ENCODE measurements at regions not wholly inside any gene's neighbourhood (a gene's known extent, or its start where the extent isn't known, plus 50 kb on each side); places are given as distances from the start of the nearest gene placed in this dataset.
"Not testable (repeated sequence)": the region's sequence is repeated elsewhere in the genome, so short reads cannot be mapped to it uniquely, and the experiment has no call there.

DNA sequence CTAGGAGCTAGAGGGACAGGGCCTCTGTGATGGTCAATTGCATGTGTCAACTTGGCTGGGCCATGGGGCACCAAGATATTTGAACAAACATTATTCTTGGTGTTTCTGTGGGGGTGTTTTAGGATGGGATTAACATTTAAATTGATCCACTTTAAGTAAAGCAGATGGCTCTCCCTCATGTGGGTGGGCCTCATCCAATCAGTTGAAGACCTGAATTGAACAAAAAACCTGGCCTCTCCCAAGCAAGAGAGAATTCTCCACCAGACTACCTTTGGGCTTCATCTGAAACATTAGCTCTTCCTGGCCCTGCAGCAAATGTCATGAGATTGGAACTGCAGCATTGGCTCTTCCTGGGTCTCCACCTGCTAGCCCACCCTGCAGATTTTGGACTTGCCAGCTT is 207.1 kb upstream of the ATP6AP2 start:
- DNase-seq (ENCODE audit: low read depth in 2 of 2) = no peak

DNA sequence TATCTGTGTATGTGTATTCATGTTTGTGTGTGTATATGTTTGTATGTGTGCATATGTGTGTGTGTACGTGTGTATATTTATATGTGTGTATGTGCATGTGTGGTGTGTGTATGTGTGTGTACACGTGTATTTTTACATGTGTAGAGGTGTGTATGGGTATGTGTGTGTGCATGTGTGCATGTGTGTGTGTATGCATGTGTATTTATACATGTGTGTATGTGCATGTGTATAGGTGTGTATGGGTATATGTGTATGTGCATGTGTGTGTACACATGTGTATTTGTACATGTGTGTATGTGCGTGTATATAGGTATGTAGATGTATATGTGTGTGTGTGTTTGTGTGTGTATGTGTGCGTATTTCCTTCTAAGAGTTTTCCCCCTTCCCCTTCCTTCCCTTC is 207.7 kb upstream of the ATP6AP2 start:
- no peak for DNase-seq (ENCODE audit: low read depth in 2 of 2)

DNA sequence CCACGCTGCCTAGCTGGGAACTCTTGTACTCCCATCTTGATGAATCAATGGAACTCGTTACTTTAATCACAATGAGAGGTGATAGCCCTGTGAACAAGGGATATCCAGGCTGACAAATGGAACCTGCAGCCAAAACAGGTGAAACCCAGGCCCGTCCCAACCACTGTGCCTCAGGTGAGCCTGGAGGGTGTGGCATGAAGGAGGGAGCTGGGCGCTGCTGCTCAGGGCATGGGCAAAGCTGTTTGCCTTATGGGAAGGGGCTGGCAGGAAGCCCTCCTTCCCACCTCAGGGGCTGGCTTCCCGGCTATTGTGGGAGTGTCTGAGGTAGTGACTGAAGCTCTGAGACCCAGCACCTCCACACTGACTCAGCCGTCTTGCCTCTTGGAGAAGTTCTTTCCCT is 209.4 kb upstream of the ATP6AP2 start:
- DNase-seq (ENCODE audit: low read depth in 2 of 2) = no peak

DNA sequence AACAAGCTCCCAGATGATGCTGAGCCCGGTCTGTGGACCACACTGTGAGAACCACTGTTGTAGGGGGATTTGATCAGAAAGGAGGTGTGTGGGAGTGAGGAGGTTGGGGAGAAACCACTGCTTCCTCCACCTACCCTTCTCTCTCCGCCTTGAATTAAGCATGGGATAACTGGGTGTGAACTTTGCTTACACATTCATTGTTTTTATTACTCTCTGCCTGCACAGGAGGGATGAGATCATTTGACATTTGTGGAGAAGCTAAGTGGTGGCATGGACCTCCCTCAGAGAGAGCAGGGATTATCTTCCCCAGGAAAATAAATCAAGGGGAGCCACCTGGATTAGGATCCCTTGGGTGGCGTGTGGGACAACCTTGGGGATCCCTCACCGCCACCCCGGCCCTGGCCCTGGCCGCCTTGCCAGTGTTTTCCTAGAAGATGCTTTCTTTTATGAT is 212.1 kb upstream of the ATP6AP2 start:
- no peak for DNase-seq (ENCODE audit: low read depth in 2 of 2)

DNA sequence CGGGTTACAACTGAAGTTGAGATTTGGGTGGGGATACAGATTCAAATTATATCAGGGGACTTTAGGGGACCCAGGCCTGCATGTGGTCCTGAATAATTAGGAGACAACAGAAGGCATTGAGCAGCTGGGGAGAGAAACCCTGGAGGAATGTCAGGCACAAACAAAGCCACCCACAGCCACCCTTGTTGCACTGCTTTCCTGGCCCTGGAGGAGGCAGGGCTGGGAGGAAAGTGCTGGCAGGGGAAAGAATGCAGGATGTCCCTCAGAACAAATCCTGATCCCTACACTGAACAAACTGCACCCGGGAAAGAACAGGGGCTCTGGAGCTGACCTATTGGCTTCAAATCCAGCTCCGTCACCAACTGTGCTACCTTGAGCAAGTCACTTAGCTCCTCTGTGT is 214.1 kb upstream of the ATP6AP2 start:
- DNase-seq (ENCODE audit: low read depth in 2 of 2) = no peak

DNA sequence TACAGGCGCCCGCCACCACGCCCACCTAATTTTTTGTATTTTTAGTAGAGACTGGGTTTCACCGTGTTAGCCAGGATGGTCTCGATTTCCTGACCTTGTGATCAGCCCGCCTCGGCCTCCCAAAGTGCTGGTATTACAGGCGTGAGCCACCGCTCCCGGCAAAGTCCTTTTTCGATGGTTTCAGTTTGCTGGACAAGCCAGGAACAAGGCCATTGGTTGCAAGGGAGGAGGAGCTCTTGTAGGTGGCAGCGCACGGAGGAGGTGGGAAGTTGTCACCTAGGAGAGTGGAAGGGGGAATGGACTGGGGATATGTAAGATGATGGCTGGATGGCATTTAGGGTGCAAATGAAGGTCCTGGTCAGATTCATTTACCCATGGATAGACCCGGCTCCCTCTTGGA is 218.5 kb upstream of the ATP6AP2 start:
- not testable (repeated sequence) for DNase-seq (ENCODE audit: low read depth in 2 of 2)

DNA sequence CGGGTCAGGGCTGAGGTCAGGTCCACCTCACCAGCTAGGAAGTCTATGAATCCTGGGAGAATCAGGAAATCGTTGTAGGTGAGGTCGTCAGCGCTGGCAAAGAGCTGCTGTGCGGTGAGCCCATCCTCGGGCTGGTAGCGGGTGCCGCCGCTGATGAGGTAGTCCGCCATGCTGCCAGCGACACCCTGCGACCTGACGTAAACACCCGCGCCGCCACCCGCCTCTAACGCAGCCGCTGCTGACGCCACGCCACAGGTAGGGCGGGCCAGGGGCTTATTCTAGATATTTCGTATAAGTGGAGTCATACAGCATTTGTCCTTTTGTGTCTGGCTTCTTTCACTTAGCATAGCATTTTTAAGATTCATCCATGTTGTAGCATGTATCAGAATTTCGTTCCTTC is 220.2 kb upstream of the ATP6AP2 start:
- no peak for DNase-seq (ENCODE audit: low read depth in 2 of 2)

DNA sequence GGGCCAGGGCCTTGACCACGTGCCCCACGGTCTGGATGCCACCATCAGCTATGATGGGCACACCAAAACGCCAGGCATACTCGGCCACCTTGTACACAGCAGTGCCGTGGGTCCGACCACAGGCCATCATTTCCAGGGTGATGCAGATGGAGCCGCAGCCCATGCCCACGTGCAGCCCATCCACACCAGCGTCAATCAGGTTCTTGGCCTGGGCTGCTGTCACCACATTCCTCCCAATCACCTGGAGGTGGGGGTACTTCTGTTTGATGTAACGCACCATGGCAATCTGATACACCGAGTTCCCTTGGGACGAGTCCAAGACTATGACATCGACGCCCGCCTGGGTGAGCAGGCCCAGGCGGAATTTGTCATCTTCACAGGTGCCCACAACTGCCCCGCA is 221.2 kb upstream of the ATP6AP2 start:
- no peak for DNase-seq (ENCODE audit: low read depth in 2 of 2)

DNA sequence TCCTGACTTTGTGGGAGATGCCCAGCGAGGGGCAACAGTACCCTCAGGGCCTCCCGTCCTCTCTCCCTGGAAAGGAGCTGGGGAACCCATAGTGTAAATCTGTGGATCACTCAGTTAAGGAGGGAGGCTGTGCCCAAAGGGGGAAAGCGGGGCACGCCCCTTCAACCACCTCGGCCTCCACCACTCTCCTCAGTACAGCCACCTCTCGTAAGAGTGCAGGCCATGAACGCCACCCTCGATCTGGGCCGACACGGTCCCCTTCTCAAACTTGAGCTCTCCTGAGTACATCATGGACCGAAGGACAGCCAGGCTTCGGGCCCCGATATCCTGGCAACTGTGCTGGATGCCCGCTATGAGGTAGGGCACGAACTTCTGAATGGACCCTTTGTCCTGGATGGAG is 221.8 kb upstream of the ATP6AP2 start:
- DNase-seq (ENCODE audit: low read depth in 2 of 2) = no peak

DNA sequence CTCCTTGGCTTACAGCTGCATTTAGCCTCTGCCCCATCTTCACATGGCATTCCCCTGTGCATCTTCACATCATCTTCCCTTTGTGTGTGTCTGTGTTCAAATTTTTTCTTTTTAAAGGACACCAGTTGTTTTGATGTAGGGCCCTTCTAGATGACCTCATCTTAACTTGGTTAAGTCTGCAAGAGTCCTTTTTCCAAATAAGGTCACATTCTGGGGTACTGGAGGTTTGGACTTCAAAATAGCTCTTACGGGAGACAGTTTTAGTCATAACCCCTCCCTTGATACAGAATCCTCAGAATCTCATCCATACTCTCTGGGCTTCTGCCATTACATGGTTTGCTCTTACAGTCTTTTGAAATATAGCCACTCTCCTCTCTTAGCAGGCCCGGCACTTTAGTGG is 231.5 kb upstream of the ATP6AP2 start:
- DNase-seq (ENCODE audit: low read depth in 2 of 2) = no peak

DNA sequence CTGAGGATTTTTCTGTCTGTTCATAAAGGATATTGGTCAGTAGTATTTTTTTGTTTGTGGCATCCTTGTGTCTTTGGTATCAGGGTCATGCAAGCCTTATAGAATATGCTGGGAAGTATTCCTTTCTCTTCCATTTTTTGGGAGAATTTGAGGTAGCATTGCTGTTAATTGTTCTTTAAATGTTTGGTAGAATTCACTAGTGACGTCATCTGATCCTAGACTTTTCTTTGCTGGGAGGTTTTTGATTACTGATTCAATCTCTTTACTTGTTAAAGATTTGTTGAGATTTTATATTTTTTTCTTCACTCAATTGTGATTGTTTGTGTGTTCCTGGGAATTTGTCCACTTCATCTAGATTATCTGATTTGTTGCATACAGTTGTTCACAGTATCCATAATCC is 234.4 kb upstream of the ATP6AP2 start:
- no peak for DNase-seq (ENCODE audit: low read depth in 2 of 2)

DNA sequence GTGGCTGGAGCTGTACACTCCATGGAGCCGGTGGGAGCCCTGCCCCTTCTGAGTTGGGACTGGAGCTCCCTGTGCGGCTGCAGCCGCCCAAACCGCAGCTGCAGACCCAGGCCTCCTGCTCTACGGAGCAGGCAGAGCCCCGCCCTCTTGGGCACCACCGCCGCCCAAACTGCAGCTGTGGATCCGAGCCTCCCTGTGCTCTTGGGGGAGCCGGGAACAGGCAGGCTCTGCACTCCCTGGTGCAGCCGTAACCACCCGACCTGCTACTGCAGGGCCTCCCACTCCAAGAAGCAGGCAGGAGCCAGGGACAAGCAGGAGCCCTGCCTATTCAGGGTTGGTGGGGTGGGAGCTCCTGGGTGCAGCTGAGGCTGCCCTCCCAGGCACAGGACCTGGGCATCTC is 237.5 kb upstream of the ATP6AP2 start:
- DNase-seq (ENCODE audit: low read depth in 2 of 2) = no peak

DNA sequence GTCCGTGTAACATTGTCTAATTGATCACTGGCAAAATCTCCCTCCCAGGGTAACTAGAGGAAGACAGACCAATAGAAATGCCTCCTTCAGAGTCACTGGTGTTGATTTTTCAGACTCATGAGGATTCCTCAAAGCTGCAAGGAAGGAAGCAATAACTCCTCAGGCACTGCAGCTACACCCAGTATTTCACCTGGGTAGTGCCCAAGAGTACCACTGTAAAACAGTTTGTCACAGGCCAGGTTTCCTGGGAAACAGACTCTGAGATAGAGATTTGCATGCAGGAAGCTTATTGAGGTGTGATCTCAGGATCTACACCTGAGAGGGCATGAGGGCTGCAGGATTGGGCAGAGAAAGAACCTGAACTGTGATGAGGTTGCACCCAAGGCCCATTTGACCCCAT is 240.7 kb upstream of the ATP6AP2 start:
- DNase-seq (ENCODE audit: low read depth in 2 of 2) = no peak

DNA sequence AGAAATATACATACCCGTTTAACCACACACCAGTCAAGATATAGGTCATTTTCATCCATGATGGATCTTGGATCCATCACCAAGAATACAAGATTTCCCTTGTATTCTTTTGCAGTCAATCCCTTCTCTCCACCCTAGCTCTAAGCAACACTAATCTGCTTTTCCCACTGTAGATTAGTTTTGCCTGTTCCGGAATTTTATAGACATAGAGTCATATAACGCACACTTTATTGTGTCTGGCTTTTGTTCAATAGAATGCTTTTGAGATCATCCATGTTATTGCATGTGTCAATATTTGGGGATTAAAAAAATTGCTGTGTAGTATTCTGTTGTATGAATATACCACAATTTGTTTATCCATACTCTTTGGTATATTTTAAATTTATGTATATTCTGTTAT is 235.6 kb upstream of the BCOR start:
- DNase-seq (ENCODE audit: low read depth in 2 of 2) = no peak

DNA sequence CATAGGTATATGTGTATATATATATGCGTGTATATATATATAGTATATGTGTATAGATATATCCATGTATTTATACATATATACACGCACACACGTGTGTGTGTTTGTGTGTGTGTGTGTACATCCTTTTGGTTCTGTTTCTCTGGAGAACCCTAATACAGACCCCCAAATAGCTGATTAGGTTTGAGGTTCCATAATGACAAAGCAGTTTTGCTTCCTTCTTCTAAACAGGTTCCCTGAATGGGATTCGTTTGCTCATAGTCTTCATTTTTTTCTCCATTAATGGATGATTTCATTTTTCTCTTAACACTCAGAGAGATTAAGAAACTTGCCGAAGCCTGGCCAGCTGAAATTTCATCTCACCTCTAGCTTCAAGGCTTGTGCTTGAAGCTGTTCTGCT is 234.0 kb upstream of the BCOR start:
- DNase-seq (ENCODE audit: low read depth in 2 of 2) = no peak

DNA sequence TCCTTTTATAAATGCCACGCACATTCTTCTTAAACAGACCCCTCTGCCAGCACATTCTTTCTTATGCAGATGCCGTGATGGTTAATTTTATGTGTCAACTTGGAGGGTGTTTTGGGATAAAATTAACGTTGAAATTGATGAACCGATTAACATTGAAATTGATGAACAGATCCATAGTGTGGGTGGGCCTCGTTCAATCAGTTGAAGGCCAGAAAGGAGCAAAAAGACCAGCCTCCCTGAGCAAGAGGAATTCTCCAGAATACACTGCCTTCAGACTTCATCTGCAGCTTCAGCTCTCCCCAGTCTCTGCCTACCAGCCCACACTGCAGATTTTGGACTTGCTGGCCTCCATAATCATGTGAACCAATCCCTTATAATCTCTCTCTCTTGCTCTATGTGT is 233.6 kb upstream of the BCOR start:
- no peak for DNase-seq (ENCODE audit: low read depth in 2 of 2)

DNA sequence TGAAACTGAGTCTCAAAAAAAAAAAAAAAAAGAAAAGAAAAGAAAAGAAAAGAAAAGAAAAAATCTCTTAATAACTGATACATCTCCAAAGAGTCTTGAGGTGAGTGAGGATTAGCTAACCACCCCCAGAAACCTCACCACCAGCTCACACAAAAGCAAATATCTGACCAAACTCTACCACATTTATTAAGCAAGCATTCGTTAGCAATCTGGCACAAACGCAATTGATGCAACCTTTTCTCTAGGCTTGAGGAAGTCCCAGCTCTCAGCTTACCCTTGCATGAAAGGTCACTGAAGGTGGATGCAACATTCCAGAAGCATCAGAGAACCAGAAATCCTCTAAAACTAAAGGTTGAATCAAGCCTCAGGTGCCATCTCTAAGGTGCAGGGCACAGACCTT is 231.9 kb upstream of the BCOR start:
- no peak for DNase-seq (ENCODE audit: low read depth in 2 of 2)

DNA sequence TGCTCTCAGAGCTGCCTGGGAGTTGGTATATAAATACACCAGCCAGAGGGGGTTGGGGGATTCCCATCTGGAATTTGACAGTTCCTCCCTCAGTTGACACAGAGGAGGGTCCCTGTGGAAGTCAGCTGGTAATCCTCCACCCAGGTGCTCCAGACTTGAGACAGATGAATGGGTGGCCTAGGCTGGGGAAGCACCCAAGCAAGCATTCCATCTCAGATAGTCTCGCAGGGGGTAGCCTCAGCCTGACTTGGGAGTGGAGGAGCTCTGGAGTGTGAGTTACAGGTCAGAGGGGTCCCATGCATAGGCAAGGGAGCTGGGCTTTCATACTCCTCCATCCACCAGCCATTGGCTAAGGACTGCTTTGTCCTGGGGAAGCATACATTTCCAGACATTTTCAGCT is 229.3 kb upstream of the BCOR start:
- no peak for DNase-seq (ENCODE audit: low read depth in 2 of 2)

DNA sequence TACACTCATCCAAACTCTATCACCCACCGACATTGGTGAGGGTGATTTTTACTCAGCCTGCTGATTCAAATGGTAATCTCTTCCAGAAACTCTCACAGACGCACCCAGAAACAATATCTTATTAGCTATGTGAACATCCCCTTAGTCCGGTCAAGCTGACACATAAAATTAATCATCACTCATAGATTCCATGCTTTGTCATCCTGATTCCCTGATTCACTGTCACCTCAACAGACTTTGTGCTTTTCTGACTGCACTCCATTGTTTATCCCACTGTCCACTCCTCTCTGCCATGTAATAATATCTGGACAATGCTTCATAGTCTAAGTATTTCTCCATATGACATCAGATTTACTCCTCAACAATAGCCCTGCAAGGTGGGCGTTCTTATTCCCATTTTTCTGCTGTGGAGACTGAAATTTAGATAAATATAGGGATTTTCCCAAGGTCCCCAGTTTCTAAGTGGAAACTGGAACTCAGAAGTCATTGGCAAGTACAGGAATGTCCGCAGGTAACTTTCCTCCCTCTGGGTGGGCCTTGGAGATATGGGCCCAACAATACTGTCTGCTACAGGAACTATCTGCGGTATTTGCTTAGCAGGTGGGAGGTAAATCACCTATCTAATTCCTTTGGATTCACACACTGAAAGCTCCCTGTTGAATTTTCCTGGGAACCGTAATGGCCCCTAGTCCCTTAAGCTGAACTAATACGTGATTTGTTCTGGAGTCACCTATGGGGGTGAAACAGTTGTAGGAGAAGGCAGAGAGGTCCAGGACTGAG is 228.6 kb upstream of the BCOR start:
- DNase-seq (ENCODE audit: low read depth in 2 of 2) = no peak

DNA sequence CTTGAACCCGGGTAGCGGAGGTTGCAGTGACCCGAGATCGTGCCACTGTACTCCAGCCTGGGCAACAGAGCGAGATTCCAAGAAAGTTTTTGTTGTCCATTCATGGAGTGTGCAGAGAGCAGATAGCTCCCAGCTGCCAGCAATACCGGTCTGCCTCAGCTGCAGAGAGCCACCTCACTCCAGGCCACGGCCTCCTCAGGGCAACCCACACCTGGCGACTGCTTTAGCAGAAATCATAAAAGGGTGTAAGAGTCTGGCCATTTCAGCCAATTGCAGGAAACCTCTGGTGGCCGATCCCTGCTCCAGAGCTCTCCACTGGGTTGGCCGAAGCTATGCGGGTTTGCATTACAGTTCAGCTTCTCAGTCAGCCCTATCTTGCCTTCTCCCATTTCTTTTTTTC is 227.4 kb upstream of the BCOR start:
- DNase-seq (ENCODE audit: low read depth in 2 of 2) = no peak

DNA sequence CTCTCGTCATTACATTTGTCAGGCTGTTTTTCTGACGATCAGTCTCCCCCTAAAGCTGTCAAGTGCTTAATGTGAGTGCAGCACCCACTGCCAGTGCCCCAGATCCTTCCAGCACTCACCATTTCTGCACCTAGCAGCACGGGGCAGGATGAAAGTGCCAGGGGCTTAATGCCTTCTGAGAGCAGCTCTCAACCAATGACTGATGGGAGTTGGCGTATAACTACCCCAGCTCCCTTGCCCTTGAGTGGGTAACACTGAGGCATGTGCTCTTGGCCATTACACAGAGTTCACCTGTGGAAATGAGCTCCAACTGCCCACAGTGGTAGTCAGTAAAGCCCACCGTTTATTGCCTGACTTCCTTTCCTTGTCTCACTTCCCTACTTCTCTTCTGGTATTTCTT is 226.2 kb upstream of the BCOR start:
- no peak for DNase-seq (ENCODE audit: low read depth in 2 of 2)

DNA sequence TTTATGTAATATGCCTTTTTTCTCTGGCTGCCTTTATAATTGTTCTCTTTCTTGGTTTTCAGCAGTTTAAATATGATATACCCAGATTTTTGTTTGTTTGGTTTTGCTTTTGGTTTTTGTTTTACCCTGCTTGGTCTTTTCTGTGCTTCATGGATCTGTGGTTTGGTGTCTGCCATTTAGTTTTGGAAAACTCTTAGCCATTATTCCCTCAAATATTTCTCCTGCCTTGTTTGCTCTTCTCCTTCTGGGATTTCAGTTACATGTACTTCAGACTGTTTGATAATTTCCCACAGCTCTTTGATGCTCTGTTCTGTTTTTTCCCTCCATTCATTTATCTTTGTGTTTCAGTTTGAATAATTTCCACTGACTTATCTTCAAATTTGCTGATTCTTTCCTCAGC is 223.1 kb upstream of the BCOR start:
- no peak for DNase-seq (ENCODE audit: low read depth in 2 of 2)

DNA sequence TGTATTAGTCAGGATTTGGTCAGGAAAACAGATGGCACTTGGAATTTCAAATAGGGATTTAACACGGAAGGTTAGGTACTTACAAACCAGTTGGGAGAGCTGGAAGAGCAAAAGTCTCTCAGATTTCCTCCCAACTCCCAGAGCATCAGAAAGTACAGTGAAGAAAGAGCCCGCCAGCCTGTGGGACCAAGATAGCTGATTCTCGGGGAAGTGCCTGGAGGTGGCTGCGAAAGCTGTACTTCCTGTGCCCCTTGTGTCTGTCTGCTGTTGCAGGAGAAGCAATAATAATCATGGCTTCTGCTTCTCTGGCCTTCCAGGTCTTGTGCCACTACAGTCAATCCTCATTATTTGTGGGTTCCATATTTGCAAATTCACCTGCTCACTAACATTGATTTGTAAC is 221.0 kb upstream of the BCOR start:
- no peak for DNase-seq (ENCODE audit: low read depth in 2 of 2)

DNA sequence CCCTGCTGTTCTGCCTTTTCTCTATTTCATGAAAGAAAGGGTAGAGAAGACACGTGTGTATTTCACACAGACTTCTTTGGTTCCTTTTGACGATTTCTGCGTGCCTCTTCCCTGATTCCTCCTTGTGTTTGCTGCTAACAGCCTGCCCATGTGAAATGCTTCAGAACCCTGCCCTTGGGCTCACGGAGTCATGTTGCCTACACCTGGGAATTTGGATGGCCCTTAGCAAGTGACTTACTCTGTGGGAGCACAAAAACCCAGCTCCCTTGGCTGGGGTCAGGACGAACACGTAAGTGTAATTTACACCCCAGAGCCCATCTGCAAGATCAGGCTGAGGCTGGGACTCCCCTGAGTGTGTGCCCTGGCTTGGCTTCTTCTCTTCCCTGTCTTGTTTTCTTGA is 220.3 kb upstream of the BCOR start:
- no peak for DNase-seq (ENCODE audit: low read depth in 2 of 2)

All from fibroblast of skin of left biceps (primary cell).